HG03064 (cell line): ENCODE measurements at regions not wholly inside any gene's neighbourhood (a gene's known extent, or its start where the extent isn't known, plus 50 kb on each side); places are given as distances from the start of the nearest gene placed in this dataset.
"Not testable (repeated sequence)": the region's sequence is repeated elsewhere in the genome, so short reads cannot be mapped to it uniquely, and the experiment has no call there.

ENCODE experiments used
- ATAC-seq: cut with Tn5 transposase; IDR thresholded peaks from one replicate; pipeline ENCODE4 v1.9.1; 2021; ENCODE audit warnings: low read depth; ENCODE audit not compliant: unreplicated experiment

- no peak for ATAC-seq
Measured at GRCh38 chr2:175437167-175437566, 255.7 kb upstream of the ATP5MC3 start.

- ATAC-seq = no peak
Measured at GRCh38 chr2:175436076-175436475, 254.6 kb upstream of the ATP5MC3 start.

GRCh38 chr2:175435012-175435411, 253.5 kb upstream of the ATP5MC3 start:
- ATAC-seq = no peak

- ATAC-seq = no peak
Measured at GRCh38 chr2:175432793-175433192, 251.3 kb upstream of the ATP5MC3 start.

GRCh38 chr2:175432021-175432420, 250.5 kb upstream of the ATP5MC3 start:
- no peak for ATAC-seq

- no peak for ATAC-seq
Measured at GRCh38 chr2:175431101-175431946, 249.8 kb upstream of the ATP5MC3 start.

GRCh38 chr2:175430236-175430635, 248.7 kb upstream of the ATP5MC3 start:
- no peak for ATAC-seq

- ATAC-seq = no peak
Measured at GRCh38 chr2:175418224-175418835, 236.8 kb upstream of the ATP5MC3 start.

- ATAC-seq = no peak
Measured at GRCh38 chr2:175414882-175415487, 233.5 kb upstream of the ATP5MC3 start.

- ATAC-seq = no peak
Measured at GRCh38 chr2:175414191-175414881, 232.8 kb upstream of the ATP5MC3 start.

- not testable (repeated sequence) for ATAC-seq
Measured at GRCh38 chr2:175410941-175411340, 229.4 kb upstream of the ATP5MC3 start.

GRCh38 chr2:175404839-175405238, 223.3 kb upstream of the ATP5MC3 start:
- ATAC-seq = no peak

- ATAC-seq = no peak
Measured at GRCh38 chr2:175403599-175404221, 222.2 kb upstream of the ATP5MC3 start.

- ATAC-seq = no peak
Measured at GRCh38 chr2:175402571-175402970, 221.1 kb upstream of the ATP5MC3 start.

GRCh38 chr2:175401956-175402469, 220.5 kb upstream of the ATP5MC3 start:
- ATAC-seq = no peak

- no peak for ATAC-seq
Measured at GRCh38 chr2:175400975-175401374, 219.5 kb upstream of the ATP5MC3 start.

- no peak for ATAC-seq
Measured at GRCh38 chr2:175399326-175399725, 217.8 kb upstream of the ATP5MC3 start.

GRCh38 chr2:175398848-175399247, 217.3 kb upstream of the ATP5MC3 start:
- ATAC-seq = no peak

- no peak for ATAC-seq
Measured at GRCh38 chr2:175396696-175397095, 215.2 kb upstream of the ATP5MC3 start.

- no peak for ATAC-seq
Measured at GRCh38 chr2:175393851-175394250, 212.3 kb upstream of the ATP5MC3 start.
